GM04504 (cell line): ENCODE measurements at regions not wholly inside any gene's neighbourhood (a gene's known extent, or its start where the extent isn't known, plus 50 kb on each side); places are given as distances from the start of the nearest gene placed in this dataset.

ENCODE experiments used
- DNase-seq: peaks from one replicate; pipeline ENCODE4 v3.0.0-alpha.2; 2012; ENCODE audit warnings: low read depth

DNA sequence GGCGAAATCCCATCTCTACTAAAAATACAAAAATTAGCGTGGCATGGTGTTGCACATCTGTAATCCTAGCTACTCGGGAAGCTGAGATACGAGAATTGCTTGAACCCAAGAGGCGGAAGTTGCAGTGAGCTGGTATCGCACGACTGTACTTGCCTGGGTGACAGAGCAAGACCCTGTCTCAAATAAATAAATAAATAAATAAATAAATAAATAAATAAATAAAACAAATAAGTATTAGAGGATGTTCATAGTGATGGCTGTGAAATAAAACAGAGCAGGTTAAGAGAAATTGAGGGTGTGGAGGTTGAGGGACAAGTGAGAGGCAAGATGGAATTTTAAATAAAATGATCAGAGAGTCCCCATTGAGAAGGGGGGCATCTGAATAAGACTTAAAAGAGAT is 124.7 kb upstream of the DST start:
- no peak for DNase-seq

DNA sequence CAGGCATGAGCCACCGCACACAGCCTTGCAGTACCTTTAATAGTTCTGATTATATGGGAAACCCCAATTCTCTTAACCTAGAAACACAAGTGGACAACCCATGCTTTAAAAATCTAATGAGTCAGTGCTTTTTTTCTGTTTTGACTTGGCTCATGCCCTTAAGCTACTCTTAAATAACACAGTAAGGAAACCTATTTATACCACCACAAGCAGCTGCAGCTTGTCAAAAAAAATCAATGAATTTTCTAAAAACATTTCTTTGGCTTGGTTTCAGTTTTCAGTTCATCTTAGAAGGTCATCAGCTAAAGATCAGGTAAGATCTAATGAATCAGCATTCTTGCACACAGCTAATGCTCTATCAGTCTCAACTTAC is 124.1 kb upstream of the DST start:
- no peak for DNase-seq

DNA sequence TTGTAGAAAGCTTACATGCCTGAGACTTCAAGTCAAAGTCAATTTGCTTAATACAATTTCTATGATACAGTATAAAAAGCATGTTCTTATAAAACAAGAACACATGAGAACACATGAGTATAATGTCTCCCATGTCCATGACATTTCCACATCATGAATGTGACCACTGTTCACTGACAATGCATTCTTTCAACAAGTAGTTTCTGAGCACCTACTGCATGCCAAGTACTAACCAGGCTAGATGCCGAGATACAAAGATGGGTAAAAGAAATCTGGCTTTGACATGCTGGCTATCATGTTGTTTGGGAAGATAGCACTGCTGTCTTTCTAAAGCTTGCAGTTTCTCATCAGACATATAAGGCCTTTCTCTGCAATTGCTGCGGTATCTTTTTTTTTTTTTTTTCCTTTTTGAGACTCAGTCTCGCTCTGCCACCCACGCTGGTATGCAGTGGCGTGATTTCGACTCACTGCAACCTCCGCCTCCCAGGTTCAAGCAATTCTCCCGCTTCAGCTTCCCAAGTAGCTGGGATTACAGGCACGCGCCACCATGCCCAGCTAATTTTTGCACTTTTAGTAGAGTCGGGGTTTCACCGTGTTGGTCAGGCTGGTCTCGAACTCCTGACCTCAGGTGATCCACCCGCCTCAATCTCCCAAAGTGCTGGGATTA is 123.6 kb upstream of the DST start:
- no peak for DNase-seq

DNA sequence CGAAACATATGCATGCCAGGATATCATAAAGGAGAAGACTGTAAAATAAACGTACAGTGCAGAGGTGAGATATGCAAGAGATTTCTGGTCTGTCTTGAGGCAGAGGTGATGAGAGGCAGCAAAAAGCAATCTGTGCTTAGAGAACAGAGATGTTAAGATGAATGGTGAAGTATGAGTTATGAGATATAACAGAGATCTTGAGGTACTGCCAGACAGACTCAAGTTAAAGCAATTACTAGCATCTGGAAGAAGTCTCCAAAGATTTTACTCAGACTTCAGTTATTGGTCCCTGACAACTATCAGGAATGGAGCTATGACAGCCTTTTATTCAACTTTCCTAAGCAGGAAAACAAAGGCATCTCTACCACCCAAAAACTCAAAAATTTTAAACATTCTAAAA is 122.8 kb upstream of the DST start:
- DNase-seq: no peak

DNA sequence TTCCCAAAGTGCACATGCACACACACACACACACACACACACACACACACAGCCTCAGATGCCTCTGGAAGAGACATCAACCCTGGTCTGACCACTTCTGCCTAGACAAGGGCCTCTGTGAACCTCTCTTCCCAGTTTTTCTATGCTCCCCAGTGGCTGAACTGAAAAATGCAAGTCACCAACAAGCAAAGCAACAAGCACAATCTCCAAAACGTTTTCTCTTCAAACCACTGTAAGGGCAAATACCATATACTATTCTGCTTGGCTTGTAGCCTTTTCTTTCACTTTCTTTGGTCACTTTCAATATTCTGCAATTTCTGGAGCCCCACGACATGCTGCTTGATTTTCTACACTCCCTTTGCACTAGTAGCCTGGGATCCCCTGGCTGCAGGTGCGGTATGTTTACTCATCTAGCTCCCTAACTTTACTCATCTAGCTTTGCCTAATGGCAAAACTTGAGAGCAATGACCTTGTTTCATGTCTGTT is 121.4 kb upstream of the DST start:
- DNase-seq: no peak

DNA sequence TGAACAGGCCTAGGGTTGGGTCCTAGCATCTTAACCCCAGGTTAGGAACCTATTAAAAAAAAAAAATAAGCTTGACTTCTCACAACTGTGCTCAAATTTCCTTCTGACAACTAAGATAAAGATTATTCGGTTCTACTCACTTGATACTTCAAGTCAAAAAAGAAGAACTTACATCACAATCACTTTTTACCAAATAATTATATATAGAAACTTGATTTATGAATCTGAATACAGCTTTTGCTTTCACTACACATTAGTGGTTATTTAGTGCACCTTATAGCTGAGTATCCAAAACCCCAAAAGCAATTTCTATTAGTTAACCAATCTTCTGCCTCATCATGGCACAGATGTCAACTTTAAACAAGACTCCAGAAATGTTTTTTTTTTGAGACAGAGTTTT is 119.0 kb upstream of the DST start:
- no peak for DNase-seq

DNA sequence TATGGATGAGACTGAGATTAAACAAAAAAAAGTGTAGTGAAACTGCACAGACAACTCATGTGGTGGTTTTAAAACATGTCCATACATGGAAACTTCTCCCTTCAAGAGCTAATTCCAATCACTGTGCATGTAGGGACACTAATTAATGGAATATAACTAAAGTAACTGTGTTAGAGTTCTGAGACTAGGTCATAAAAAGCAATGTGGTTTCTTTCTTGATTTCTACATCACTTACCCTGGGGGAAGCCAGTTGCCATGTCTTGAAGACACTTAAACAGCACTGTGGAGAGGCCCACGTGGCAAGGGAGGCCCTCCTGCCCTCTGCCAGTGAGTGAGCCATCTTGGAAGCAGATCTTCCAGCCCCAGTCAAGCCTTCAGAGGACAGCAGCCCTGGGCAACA is 118.2 kb upstream of the DST start:
- DNase-seq: no peak

DNA sequence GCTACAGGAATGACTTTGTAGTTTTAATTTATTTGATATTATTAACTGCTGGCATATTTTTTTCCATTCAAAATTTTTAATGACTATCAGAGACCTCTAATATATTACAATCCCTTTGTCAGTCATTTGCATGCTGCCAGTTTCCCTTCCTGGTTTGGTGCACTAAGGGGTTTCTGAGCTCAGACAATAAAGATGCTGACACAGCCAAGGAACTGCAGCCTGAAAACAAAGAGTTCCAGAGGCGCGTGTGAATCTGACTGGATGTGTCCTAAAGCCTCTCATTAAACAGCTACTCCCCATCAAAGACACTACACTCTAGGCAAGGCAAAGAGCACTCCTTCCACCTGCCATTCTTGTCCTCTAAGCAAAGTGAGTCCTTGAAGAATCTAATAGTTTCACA is 116.8 kb upstream of the DST start:
- DNase-seq: no peak

DNA sequence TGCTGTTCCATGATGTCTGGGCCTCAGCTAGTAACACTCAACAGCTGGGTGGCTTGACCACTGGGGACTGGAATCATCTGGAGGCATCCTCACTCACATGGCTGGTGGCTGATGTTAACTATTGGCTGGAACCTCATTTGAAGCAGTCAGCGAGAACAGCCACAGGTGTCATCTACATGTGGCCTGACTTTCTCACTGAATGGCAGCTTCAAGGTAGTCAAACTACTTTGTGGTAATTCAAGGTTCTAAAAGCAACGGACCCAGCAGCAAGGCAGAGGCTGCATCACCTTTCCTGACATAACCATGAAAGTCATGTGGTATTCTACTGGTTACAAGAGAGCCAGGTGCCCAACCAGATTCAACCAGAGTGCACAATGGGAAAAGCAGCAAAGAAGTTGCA is 115.9 kb upstream of the DST start:
- no peak for DNase-seq

DNA sequence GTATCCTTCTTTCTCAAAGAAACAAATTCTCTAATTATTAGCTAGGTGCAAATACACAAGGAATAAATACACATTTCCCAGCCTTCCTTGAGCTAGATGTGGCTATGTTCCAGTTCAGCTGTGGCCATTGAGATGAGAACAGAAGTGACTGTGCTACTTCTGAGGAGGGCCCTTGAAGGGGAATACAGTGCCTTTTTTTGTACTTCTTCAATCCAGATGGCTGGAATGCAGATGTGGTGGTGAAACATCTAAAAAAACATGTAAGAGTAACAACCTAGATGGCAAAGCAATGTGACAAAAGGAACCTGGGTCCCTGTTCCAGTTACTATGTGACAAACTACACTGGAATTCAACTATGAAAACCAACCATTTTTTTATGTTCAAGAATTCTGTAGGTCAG is 115.4 kb upstream of the DST start:
- no peak for DNase-seq

DNA sequence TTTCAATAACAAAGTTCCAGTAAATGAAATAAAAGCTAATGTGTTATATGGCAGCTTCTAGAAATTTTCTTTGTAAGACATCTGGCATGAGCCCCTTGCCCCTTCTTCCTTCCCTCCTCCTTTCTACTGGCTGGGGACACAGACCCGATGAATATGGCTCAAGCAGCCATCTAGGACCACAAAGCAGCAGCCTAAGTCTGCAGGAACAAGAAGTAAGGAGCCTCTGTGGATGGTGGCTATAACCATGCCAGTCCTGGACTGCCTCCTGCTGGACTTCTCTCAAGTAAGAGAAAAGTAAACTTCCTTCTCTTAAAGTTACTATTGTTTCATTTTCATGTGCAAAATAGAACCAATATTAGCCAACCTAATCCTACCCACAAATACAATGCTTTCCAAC is 114.9 kb upstream of the DST start:
- no peak for DNase-seq

DNA sequence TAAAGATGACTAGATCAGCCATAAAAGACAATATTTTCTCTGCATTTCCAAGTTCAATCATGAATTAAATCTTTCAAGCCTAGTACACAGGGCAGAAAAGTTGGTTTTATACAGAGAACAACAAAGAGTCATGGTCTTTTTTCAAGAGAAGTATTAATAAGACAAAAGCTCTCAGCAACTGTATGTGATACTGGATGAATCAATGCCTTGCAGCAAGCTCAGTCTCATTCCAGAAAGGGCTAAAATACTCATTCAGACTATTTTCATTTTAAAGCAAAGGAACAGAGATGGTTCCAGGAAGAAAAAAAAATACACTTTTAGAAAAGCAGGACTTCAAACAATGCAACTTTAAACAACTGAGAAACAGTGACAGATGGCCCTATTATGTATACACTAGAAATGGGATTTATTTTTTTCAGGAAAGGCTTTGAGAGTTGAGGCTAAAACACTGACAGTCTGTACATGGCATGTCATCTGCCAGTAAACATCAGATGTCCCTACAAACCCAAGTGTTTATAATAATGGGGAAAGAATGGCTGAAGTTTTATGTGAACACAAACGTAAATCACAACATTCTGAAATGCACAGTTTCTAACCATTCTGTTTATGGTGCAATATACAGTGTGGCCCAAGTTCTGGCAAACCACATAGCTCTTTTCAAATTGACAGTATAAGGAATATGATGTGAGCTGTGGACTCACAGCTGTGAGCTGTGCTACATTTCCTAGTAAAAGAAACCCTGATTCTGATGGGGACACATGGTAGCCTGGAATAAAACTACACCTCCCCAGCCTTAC is 114.3 kb upstream of the DST start:
- no peak for DNase-seq

DNA sequence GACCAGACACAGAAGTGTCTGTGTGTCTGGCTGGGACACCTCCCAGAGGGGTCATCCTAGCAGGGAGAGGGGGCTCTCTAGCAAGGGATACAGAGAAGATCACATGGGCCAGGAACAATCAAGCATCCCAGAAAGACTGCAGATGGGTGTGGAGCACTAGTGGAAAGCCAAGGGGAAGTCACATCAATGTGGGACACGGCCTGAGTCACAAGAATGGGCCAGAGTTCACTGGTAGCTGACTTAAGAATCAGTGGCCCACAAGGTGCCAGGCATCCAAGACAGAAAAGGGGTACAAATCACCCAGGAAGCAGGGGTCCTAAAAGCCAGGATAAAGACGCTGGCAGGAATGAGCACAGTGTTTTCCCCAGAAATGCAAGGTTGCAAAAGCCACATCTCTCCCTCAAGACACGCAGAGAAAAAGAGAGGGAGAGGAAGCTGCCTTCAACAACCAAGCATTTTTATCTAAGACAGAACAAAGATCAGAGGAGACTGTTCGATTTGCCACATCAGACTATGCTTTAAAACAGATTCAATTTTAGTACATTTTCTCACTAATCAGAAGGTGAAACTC is 113.6 kb upstream of the DST start:
- DNase-seq: no peak

DNA sequence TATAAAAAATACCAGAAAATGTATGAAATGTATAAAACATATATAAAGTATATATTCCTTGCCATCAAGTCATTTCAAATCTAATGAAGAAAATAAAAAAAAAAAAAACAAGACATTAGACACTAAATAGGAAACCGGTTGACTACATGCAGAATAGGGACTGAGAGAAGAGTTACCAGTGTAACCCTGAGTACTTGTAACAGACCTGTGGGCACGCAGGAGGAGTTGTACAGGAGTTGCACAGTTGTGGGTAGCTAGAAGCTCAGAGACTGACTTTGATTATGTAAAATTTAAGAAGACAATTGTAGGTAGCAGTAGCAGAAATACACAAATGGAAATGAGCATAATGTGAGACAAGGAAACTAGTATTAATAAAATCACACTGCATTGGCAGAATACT is 112.4 kb upstream of the DST start:
- DNase-seq: no peak

DNA sequence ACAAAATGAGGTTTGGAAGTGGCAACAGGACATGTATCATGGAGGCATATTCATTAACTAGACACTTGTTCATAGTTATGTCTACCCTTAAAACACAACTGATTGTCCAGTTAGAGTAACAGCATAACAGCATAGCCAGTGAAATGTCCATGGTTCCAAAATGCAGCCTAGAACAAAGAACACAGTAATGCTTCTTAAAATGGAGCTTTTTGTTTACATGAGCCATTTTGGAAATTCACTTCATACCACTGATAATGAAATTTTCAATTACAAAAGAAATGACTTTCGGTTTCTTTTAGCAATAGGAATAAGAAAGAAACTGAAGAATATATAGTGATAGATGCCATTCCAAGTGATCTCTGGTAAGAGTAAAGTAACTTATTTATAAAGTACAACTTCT is 111.1 kb upstream of the DST start:
- DNase-seq: no peak

DNA sequence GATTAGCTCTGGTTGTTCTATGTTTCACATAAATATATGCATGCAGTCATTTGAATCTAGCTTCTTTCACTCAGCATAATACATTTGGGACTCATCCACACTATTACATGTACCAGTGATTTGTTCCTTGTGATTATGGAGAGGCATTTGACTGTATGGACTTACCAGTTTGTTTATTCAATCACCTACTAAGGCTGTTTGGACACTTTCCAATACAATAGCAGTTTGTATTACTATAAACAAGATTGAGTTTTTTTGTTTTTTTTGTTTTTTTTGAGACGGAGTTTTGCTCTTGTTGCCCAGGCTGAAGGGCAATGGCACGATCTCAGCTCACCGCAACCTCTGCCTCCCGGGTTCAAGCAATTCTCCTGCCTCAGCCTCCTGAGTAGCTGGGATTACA is 109.8 kb upstream of the DST start:
- no peak for DNase-seq

DNA sequence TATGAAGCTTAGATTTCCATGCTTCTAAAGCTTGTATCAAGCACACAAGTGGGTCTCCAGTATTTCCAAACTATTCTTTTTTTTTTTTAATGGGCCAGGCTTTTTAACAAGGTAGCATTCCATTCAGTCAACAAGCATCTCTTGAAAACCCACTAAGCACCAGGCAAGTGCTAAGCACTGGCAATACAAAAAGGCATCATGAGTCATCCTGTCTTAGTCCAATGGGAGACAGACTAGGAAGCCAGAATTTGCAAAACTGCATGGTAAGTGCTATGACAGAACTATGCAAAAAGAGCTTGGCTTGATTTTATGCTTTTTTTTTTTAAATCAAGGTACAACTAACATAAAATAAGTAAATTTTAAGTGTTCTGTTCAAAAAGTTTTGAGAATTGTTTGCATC is 109.3 kb upstream of the DST start:
- peak; percentile 35 for DNase-seq

DNA sequence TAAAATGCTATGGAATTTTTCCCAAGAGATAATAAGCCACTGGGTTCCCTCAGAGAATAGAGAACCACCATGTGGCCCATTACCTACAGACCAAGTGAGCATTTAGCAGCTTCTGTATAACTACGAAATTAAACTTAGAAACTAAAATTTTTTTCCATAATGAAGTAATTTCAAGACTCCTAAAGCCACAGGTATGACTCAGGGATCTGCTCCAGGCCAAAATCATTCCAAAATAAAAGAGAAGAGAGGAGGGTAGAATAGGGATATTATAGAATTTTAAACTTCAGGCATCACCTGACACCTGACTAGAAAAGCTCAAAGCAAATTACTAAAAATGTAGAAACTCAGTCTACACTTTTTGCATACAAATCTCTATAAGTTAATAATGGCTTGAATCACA is 108.9 kb upstream of the DST start:
- DNase-seq: no peak

DNA sequence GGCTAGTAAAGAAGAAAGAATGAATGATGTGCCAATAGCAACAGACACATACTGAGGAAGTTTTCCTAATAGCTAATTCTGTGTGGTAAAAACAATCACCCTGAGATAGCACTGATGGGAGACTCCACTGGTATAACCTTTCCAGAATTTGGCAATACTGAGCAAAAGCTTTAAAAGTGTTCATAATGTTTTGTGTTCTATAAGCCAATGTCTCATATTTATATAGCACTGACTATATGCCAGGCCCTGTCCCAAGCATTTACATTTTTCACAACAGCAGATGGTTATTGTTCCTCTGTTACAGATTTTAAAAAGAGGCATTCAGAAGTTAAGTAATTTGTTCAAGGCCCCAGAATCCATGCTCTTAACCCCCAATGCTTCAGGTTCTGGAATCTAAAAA is 108.0 kb upstream of the DST start:
- no peak for DNase-seq

DNA sequence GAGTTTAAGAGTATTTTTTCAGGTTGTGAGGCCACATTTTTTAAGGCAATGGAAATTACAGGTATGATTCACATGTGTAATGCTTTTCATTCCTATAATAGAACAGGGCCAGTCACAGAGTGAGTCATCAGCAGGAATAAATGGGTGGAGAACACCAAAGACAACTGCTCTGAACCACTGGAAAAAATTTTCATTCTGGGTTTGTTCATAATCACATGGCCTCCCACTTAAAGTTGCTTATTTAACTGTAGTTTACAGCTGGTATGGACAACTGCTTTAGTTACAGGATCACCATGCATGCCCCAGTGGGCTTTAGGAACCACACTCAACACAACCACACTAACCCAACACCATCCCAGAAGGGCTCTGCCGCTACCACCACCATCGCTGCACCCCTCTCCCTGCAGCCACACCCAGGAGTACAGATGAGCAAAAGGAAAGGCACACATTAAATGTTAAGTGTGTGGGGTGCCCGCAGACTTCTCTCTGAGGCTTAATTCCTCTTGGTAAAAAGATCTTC is 107.0 kb upstream of the DST start:
- DNase-seq: peak; percentile 48

DNA sequence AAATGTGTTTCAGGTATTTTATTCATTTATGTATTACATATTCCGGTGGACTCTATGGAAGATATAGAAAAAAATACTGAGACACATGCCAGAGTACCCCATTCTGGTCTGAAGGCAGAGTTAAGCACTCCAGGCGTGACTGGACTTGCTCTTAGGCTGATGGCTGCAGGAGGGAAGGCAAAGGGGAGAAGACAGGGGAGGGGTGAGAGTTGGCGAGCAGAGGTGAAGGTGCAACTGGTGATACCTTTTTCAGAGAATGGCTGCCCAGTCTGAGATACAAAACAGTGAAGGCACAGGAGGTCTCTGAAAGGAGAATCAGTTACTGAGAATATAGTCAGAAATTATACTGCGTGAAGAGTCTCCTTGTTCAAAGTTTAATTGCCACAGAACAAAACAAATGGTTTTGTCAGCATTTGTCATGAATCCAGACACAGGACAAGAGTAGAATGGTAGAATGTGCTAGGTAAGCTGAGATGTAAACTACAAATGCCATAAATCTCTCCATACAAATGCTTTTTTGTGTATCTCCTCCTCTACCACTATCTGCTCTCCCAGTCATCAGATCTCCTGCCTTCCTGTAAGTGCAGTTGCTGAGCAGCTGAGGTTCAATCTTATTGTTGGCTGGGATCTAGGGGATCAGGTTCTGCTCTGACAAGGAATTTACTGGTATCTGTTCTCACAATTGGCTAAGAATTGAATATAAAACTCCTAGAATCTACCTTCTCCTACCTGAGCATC is 104.2 kb upstream of the DST start:
- DNase-seq: no peak

DNA sequence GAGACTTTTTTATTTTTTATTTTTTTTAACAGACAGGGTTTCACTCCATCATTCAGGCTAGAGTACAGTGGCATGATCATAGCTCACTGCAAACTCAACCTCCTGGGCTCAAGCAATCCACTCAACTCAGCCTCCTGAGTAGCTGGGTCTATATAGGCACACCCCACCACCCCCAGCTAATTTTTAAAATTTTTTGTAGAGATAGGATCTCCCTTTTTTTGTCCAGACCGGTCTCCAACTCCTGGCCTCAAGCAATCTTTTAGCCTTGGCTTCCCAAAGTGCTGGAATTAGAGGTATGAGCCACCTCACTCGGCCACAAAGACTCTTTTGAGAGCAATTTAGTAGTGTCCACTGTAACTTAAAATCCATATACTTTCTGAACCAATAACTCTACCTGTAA is 103.3 kb upstream of the DST start:
- DNase-seq: no peak

DNA sequence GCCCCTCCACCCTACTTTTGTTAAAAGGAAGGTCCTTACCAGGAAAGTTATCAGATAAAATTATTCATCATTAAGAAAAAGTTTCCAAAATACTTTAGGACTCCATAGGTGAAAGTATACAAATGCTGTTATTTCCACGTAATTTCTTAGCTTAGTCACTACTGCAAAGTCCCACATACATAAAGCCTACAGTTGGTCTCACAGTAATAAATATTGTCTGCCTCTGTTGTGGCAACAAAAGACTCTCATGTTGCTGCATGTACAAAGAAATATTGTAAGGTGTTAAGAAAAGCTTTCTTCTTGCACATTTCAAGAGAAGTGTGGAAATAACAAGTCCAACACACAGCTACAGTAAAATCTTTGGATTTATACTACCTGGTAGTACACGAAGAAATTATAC is 102.4 kb upstream of the DST start:
- no peak for DNase-seq
